ENCODE measurements at regions not wholly inside any gene's neighbourhood (a gene's known extent, or its start where the extent isn't known, plus 50 kb on each side); places are given as distances from the start of the nearest gene placed in this dataset.

DNA sequence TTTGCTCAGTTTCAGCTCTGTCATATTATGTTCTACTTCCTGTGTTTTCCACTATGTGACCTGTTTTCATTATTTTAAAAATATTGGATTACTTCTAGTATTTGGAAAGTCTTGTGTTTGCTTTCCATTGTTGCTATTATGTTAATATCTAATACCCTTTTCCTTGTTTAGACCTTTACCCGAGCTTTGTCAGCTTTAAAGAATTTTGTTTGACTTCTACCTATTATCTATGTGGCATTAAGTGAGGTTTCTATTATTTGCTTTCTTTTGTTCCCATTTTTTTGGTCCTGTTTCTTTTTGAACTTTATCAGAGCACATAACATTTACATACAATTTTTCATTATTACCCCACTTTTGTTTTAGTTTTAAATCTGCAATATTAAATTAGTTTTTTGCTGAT, 202.7 kb downstream of the MANEA start:
- no peak for DNase-seq (ENCODE audit: low spot score)

DNA sequence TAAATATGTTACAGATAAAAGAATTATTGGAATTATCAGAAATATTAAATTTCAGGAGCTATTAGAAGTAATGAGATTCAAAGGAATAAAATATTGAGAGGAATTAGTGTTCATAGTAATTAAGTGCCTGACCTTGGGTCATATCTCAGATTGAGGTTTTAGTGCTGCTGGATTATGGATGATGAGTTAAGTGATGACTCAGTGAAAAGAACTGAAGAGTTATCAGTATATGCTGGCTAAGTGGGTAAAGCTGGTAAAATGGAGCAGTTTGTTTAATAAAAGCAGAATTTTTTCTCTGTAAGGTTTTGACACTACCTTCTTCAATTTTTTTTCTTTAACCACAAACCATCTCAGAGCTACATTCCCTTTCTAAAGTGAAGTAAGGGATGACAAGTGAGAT, 206.7 kb downstream of the MANEA start:
- no peak for DNase-seq (ENCODE audit: low spot score)

DNA sequence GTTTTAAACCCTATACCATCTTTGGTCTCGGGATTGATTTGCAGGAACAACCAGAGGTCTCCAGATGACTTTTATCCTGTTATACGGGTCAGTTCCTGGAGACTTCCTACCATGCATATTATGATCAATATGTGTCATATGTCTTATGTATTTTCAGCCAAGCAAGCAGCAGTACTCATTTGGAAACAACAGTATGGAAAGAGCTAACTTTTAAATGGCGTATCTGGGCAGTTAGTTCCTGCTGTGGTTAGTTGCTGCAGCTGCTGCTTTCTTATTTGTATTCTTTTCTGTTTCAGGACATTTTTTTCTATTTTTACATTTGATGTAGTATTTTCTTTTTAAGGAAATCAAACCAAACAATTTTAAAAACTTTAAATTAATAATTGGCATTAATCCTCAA, 207.5 kb downstream of the MANEA start:
- DNase-seq (ENCODE audit: low spot score): no peak

DNA sequence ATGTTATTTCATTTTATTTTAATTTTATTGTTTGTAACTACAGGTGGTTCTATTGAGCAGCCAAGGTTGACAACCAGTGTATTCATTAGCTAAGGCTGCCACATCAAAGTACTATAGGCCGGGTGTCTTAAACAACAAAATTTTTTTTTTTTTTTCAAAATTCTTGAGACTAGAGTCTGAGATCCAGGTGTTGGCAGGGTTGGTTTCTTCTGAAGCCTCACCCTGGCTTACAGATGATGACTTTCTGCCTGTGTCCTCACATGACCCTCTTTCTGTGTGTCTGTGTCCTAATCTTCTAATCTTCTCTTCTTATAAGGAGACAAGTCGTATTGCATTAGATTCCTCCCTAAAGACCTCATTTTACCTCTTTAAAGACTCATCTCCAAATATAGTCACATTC, 208.4 kb downstream of the MANEA start:
- no peak for DNase-seq (ENCODE audit: low spot score)

DNA sequence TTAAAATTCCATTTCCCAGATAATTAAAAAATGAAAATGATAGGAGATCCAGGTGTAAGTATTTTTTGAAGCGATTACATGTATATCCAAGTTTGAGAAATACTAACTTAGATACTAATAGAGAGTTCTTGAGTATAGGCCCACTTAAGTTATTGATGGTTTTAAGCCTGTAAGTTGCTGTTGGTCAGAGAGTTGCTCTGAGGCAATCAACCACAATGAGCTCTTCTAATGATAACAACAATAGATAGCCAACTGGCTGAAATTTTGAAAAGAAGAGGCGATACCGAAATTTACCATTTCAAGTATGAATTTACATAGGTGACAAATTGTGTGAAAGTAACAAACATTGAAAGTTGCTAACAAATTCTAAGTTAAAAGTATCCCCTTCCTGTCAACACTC, 209.5 kb downstream of the MANEA start:
- no peak for DNase-seq (ENCODE audit: low spot score)

DNA sequence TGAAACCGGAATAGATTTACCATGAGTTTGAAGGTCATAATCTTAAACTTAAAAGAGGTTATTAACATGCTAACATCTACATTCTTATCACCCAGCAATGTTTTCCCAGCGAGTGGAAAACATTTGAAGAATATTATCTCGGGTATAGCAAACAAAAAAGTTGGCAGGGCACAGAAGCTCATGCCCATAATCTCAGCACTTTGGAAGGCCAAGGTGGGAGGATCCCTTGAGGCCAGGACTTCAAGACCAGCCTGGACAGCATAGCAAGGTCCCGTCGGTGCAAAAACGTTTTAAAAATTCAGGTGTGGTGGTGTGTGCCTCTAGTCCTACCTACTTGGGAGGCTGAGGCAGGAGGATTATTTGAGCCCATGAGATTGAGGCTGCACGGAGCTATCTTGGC, 213.5 kb downstream of the MANEA start:
- DNase-seq (ENCODE audit: low spot score): no peak

DNA sequence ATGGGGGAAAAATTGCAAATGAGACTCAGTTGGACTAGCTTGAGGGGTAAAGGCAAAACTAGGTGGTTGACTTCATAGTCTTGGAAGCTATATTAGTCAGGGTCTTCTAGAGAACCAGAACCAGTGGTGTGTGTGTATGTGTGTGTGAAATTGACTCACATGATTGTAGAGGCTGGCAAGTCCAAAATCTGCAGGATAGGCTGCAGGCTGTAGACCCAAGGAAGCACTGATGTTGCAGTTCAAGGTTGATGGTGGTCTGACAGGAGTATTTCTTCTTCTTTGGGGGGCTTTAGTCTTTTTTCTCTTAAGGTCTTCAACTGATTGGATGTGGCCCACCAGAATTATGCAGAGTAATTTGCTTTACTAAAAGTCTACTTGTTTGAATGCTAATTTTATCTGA, 217.4 kb downstream of the MANEA start:
- no peak for DNase-seq (ENCODE audit: low spot score)

DNA sequence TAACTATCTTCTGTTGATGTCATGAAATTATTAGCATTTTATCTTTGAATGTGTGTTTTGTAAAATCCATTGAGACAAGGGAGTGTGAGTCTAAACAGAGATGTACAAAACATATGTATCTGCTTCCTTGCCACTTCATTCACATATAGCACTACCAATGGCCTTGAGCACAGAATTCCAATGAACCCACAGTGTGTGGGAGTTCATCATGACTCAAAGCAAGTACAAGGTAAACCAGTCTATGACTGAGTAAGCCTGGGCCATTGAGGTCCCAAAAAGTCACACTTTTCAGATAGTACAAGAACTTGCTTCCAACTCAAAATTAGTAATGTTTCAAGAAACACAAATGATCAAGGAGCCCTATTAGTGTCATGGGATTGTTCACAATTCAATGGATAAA, 218.6 kb downstream of the MANEA start:
- DNase-seq (ENCODE audit: low spot score): no peak

DNA sequence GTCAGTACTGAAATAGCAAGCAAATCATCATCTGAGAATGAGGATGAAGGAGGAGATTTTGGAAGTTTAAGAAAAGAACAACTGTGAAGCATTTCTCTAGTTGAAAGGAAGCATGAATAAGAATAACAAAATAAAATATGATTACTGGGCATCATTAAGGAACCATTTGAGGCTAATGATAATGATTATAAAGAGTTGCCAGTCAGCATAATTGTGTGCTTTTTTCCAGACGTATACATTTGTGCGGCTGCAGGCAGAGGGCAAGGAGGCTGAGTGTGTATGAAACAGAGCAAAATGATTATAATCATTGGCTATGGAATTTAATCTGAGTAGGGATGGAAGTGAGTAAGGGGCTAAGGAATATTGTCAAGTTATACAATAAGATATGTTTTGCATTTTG, 218.7 kb upstream of the FUT9 start:
- DNase-seq (ENCODE audit: low spot score): no peak

DNA sequence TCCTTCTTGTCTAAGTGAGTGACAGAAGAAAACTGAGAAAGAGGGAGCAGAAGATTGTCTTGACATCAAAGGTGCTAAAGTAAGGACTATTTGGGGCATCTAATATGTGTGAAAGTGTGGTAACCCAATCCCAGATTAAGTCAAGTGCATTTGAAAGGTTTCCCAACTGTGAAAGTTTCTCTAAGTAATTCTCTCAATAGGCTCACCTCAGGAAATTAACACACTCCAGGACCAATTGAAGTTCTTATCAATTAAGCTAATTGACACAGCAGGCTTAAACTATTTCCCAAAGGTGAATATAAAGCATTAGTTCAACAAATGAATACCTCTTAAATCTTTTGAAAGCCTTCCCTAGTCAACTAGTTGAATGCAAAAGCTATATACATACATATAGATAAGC, 212.8 kb upstream of the FUT9 start:
- no peak for DNase-seq (ENCODE audit: low spot score)

DNA sequence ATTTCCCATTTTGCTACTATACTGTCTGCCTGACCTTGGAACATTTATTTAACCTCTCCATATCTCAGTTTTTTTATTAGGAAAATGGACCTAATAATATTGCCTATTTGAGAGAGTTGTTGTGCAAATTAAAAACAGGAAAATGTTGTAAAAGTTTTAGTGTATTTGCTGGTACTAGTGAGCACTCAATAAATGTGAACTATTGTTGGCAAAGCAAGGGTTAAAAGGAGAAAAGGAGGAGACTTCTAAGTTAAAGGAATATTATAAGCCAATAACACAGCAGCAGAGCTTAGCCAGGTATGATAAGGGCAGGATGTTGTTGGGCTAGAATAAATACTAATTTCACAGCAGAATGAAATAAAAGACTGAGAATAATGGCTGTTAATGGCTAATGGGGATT, 211.9 kb upstream of the FUT9 start:
- DNase-seq (ENCODE audit: low spot score): no peak

DNA sequence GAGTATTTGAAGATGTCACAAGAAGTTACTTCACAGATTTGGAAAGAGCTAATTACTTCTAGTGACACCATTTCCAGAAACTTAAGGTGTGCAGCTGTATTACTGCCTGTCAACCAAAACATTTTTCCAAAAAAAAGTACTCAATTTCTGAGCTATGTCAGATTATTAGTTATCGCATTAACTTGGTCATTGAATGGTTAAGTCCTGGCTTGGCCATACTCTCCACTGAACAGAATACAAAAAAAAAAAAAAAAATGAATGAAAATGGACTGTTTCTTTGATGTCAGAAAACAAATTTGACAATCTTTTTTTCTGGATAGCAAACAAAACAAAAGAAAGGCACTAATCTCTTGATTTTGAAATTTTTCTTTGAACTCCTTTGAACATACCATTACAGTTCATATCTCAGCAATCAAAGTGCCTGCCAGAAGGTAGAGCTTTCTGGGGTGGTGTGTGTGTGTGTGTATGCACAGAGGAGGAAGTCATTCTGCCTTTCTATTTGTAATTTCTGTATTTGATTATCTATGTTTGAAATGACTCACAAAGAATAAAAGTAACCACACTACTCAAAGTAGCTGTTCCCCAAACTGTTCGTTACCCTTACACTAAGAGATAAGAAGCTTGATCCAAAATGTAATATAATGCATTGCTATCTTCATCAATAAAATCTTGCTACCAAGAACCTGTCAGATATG, 210.8 kb upstream of the FUT9 start:
- no peak for DNase-seq (ENCODE audit: low spot score)

DNA sequence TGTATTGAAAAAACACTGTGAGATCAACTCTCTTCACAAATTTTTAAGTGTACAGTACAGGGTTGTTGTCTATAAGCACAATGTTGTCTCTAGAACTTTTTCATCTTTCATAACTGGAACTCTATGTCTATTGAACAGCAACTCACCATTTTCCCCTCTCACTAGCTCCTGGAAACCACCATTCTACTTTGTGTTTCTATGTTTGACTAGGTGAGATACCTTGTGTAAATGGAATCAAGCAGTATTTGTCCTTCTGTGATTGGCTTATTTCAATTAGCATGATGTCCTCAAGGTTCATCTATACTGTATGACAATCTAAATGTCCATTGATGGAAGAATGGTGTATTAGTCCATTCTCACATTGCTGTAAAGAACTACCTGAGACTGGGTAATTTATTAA, 210.1 kb upstream of the FUT9 start:
- DNase-seq (ENCODE audit: low spot score): no peak

DNA sequence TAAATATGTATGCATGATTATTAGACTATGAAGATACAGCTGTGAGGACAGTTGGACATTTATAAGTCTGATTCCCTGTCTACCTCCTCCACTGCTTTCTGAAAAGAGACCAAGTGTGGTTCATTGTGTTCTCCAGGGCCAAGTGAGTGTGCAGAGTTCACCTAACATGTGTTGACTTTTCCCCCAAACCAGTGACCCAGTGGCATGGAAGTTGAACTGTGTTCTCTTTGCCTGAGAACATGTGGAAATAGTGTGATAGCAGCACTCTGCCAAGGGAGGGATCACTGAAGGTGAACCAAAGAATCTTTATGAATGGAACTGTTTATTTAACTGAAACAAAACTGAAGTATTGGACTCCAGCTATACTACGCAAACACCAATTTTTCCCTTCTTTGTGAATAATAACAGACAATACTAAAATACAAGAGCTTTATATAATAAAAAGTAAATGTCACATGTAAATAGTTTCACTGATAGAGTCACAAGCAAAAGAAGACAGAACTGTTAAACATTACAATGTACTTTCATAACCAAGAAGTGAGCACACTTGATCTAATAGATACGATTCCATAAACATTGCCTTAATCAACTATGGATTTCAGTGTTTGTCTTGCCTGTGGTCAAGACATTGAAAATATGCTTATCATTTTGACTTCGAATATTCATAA, 200.3 kb upstream of the FUT9 start:
- no peak for DNase-seq (ENCODE audit: low spot score)

DNA sequence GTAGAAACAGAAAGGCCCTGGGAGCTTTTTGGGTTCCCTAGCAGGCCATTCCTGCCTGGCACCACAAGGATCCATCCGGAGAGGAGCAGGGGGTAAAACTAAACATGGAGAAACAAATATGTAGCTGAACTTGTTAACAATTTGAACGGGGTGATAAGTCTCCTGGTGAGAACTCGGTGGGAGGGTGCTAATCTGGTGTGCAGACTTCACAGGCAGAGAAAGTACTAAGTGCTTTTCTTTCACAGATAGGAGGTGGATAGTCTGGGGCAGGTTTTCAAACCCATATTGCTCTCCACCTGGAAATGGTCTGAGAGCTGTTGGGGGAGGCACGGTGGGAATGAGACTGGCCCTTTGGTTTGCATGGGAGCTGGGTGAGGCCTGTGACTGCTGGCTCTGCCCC, 196.3 kb upstream of the FUT9 start:
- no peak for DNase-seq (ENCODE audit: low spot score)

DNA sequence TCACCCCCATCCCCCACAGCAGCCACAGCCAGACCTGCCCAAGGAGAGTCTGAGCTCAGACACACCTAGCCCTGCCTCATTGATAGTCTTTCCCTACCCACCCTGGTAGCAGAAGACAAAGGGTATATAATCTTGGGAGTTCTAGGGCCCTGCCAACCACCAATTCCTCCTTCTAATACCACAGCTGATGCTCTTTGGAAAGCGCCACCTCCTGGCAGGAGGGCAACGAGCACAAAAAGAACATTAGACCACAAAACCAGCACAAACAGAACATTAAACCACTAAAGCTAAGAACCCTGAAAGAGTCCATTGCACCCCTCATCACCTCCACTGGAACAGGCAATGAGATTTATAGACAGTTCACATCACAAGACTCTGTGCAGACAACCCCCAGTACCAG, 195.8 kb upstream of the FUT9 start:
- DNase-seq (ENCODE audit: low spot score): no peak

DNA sequence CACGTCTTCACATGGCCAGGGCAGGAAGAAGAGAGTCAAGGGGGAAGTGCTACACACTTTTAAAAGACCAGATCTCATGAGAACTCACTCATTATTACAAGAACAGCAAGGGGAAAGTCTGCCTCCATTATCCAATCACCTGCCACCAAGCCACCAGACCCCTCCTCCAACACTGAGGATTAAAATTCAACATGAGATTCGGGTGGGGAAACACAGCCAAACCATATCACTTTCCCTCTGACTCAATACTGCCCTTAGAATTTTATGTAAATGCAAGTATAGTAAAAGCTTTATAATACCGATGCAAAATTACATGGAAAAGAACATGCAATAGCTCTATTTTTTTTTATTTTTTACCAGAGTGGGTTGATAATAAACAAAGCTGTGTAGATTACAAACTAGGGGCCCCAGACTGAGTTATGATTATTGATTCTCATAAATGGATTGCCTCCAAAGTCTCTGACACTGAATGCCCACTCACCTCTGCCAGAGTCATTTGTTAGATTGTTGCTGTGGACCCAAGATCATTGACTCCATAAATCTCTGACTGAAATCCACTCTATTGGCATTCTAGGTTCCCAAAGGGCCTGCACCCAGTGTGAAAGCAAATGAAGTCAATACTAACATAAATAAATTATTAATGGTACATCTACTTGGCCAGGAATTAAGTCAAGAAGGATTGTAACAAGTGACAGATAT, 184.8 kb upstream of the FUT9 start:
- DNase-seq (ENCODE audit: low spot score): no peak

DNA sequence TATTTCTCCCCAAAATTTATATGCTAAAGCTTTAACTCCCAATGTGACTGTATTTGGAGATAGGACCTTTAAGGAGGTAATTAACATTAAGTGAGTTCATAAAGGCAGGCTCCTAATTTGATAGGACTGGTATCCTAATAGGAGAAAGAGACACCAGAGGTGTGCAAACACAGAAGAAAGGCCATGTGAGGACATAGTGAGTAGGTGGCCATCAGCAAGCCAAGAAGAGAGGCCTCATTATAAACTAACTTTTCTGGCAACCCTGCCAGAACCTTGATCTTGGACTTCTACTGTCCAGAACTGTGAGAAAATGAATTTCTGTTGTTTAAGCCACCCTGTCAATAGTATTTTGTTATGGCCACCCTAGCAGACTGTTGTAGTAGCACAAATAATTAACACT, 177.9 kb upstream of the FUT9 start:
- DNase-seq (ENCODE audit: low spot score): no peak

DNA sequence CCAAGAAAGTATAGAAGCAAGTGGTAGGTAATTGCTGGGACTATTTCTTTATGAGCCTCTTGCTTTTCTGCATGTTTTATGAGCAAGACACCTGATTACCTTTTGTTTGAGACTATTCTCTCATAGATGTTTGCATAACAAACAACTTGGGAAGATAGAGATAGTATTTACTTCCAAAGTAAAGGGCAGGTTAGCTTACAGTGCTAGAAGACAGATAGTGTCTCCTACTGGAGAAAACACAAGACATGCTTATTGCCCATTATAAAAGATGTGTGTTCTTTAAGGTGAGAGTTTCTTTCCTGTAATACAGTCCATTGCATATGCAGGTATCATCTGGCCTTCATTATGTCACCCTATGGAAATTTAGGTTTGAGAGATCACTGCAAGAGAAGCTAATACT, 174.2 kb upstream of the FUT9 start:
- no peak for DNase-seq (ENCODE audit: low spot score)

DNA sequence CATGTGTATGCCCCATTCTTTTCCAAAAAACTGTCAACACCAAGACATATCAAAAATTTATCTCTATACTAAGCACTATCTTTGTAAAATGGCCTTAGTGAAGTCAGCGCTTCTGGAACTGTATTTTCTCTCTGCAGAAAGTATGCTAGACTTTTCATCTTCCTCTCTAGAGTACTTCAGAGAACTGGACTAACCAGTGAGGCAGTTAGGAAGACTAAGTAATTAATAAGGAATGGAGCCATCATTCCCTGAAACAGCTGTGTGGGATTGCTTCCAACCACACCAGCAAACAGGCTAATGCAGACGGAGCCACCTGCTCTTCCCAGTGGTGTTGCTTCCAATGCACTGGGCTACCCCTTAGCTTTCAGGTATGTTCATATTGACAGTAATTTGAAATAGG, 169.1 kb upstream of the FUT9 start:
- DNase-seq (ENCODE audit: low spot score): no peak

DNA sequence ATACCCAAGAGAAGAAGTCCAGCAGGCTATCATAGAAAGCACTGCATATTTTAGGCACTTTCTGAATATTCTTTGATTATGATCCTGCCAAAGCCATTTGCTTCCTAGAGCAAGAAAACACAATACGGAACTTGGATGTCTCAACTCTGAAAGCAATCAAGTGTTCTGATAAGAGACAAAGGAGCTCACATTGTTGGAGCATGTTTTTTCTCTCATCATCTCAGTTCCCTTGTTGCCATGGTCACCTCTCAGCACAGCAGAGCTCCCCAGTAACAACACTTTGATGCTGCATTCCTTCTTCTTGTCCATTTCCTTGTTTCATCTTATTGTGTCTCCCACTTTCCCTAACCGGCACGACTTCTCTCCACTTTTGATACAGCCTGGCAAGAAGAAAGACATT, 168.7 kb upstream of the FUT9 start:
- DNase-seq (ENCODE audit: low spot score): no peak

DNA sequence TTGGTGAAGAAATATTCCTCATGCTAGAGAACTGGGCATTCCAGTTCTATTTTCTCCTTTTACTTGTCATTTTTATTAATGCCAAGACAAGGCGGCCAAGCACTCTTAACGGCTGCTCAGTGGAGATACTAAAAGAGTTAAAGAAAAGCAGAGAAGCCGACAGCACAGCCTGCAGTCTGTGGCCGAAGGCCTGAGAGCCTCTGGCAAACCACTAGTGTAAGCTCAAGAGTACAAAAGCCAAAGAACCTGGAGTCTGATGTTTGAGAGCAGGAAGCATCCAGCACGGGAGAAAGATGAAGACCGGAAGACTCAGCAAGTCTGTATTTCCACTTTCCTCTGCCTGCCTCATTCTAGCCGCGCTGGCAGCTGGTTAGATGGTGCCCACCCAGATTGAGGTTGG, 167.1 kb upstream of the FUT9 start:
- no peak for DNase-seq (ENCODE audit: low spot score)

DNA sequence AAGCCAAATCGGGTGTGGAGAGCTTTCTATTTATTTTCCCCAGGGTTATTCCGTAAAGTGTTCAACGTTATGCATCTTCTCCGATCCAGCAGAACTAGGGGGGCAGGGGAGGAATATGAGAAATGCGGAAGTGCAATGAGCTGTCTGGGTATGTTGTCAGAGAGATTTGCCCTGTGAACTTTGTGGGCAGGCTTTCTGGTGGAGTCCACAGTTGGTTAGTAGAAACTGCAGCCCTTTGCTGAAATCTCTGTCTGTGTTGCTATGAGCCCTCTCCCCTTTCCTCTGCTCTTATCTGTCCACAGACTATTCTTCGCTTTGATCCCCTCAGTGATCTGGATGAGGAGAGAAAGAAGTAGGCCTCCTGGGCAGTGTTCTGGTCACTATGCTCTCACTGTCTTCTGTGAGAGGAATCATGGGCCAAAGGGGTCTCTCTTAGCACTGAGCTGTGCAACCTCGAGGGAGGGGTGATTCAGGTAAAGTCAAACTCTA, 158.9 kb upstream of the FUT9 start:
- no peak for DNase-seq (ENCODE audit: low spot score)

DNA sequence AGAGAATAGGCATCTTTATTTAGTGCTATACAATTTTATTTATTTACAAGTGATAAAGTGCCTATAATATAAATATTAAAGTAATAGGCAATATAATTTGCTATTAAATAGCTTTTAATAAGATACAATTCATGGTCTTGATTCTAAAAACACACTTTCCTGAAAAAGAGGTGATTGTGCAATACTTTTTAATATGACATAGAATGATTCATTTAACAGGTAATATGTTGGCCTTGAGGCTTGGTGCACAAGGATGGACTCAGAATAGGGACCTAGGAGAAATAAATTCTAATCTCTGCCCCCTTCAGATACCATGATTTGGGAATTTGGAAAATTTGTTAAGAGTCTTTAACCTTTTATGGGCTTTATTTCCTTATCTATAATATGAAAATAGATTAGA, 149.9 kb upstream of the FUT9 start:
- DNase-seq (ENCODE audit: low spot score): no peak
